ENCODE measurements at regions not wholly inside any gene's neighbourhood (a gene's known extent, or its start where the extent isn't known, plus 50 kb on each side); places are given as distances from the start of the nearest gene placed in this dataset.

GRCh38 chr14:96693987-96694386 lies 103.2 kb upstream of the VRK1 start:
- no peaks in the 10 kb centered on the region for H3K9me3 Mint-ChIP-seq
- H3K4me1 Mint-ChIP-seq (ENCODE audit: unreplicated experiment): peaks cover 14% of the 10 kb centered on the region
- peaks cover 8% of the 10 kb centered on the region for H3K27me3 Mint-ChIP-seq
- H3K36me3 Mint-ChIP-seq: no peaks in the 10 kb centered on the region
- no peak for TF ChIP-seq CTCF (conservative IDR thresholded peaks at IDR 0.05)
- no peak for DNase-seq (ENCODE audit: extremely low spot score, unreplicated experiment)
- H3K4me3 Mint-ChIP-seq: no peak overlapping the region
- no peak overlapping the region for H3K27ac Mint-ChIP-seq

DNA sequence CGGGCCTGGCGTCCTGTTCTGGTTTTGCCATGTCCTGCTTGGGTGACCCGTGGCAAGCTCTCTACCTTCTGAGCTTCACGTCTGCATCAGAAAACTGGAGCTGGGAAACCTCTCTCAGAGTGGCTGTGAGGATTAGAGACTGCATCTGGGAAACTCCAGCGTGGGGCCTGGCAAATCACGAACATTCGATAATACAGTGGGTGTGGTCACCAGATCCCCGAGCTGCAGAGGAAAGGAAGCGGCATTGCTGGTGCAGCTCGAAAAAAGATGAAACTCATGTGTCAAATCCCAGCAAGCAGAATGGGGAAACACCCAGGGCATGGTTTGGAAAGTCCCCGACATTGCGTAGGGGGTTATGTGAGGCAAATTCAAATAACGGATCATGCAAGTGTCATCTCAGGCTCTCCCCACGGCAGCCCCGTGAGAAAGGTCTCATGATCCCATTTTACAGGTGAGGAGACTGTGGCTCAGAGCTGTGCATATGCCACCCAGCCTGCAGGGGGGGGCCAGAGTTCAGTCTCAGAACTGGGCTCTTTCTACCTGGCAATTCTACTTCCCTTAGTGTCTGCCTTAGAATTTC lies 98.1 kb upstream of the VRK1 start:
- no peak for DNase-seq (ENCODE audit: extremely low spot score, unreplicated experiment)
- H3K36me3 Mint-ChIP-seq: no peaks in the 10 kb centered on the region
- peaks cover 8% of the 10 kb centered on the region for H3K27me3 Mint-ChIP-seq
- no peak overlapping the region for H3K27ac Mint-ChIP-seq
- H3K4me3 Mint-ChIP-seq: no peak overlapping the region
- H3K9me3 Mint-ChIP-seq: peaks cover 9% of the 10 kb centered on the region
- peak; percentile 23 for TF ChIP-seq CTCF (conservative IDR thresholded peaks at IDR 0.05)
- peaks cover 11% of the 10 kb centered on the region for H3K4me1 Mint-ChIP-seq (ENCODE audit: unreplicated experiment)

DNA sequence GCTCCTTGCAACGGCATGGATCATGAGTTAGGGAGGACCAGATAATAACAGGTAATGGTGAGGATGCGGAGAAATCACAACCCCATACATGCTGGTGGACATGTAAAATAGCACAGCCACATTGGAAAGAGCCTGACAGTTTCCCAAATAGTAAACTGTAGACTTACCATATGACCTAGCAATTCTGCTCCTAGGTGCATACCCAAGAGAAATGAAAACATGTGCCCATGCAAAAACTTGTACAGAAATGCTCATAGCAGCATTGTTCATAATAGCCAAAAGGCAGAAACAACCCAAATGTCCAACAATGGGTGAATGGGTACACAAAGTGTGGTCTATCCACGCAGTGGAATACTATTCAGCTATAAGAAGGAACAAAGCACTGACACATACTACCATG lies 97.5 kb upstream of the VRK1 start:
- H3K27me3 Mint-ChIP-seq: peaks cover 8% of the 10 kb centered on the region
- no peak for TF ChIP-seq CTCF (conservative IDR thresholded peaks at IDR 0.05)
- H3K27ac Mint-ChIP-seq: no peak overlapping the region
- no peak for DNase-seq (ENCODE audit: extremely low spot score, unreplicated experiment)
- no peak overlapping the region for H3K4me3 Mint-ChIP-seq
- H3K36me3 Mint-ChIP-seq: no peaks in the 10 kb centered on the region
- H3K4me1 Mint-ChIP-seq (ENCODE audit: unreplicated experiment): peaks cover 9% of the 10 kb centered on the region
- peaks cover 9% of the 10 kb centered on the region for H3K9me3 Mint-ChIP-seq

GRCh38 chr14:96702831-96703230 lies 94.4 kb upstream of the VRK1 start:
- Mint-ChIP-seq H3K9me3 (peaks cover 9% of the 10 kb centered on the region), H3K27me3 (no peaks in the 10 kb centered on the region), H3K4me1 (ENCODE audit: unreplicated experiment) (peaks cover 8% of the 10 kb centered on the region), H3K4me3 (no peak overlapping the region), H3K36me3 (no peaks in the 10 kb centered on the region), H3K27ac (no peak overlapping the region)
- no peak for TF ChIP-seq CTCF (conservative IDR thresholded peaks at IDR 0.05)
- no peak for DNase-seq (ENCODE audit: extremely low spot score, unreplicated experiment)

DNA sequence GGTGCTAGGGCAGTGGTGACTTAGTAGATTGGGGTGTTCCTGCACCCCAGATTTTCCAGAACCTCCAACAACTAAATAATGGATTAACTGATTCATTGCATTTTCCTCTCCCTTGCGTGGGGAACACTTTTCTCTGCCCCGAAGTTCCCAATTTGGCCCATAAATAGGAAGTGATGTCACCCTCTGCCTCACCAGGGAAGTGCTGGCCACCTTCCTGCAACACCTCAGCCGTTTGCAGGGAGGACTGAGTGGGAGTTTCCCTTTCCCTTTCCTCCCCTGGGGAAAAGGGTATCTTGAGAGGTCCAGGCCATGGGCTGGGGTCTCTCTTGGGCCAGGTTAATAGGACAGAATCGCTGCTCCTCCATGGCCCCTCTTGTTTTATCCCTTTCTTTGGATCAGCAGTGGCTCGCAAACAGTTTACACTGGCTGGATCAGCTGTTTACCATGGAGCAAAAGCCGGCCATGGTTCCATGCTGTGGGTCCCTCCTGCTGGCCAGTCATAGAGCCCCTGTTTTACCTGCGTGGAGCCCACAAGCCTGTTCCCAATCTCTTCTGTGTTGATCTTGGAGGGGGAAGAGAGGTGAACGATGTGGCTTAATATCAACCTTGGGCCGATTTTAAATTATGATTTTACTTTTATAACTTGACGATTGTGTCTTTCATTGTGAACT lies 91.6 kb upstream of the VRK1 start:
- peaks cover 9% of the 10 kb centered on the region for H3K9me3 Mint-ChIP-seq
- no peaks in the 10 kb centered on the region for H3K27me3 Mint-ChIP-seq
- H3K4me3 Mint-ChIP-seq: no peak overlapping the region
- no peak for DNase-seq (ENCODE audit: extremely low spot score, unreplicated experiment)
- no peak for TF ChIP-seq CTCF (conservative IDR thresholded peaks at IDR 0.05)
- no peaks in the 10 kb centered on the region for H3K36me3 Mint-ChIP-seq
- no peaks in the 10 kb centered on the region for H3K4me1 Mint-ChIP-seq (ENCODE audit: unreplicated experiment)
- H3K27ac Mint-ChIP-seq: no peak overlapping the region
